A549 (cell line): ENCODE measurements at regions not wholly inside any gene's neighbourhood (a gene's known extent, or its start where the extent isn't known, plus 50 kb on each side); places are given as distances from the start of the nearest gene placed in this dataset.

Experiments
- BHLHE40 ChIP-seq: IDR thresholded peaks from 2 replicates; pipeline ENCODE4 v1.6.1; 2012; ENCODE audit warnings: low read depth, low read length, inconsistent platforms
- CBX2 ChIP-seq: fragments of 200-600 bp; sonication (generic); IDR thresholded peaks from 2 replicates; pipeline ENCODE4 v1.6.1; 2016; ENCODE audit warnings: low read depth, mild to moderate bottlenecking, borderline replicate concordance
- CTCF ChIP-seq: fragments of >200 bp; sonication (Bioruptor Twin); formaldehyde crosslinking; IDR thresholded peaks from 3 replicates; pipeline ENCODE4 v1.5.1; 2016
- KDM1A ChIP-seq: fragments of 200-600 bp; sonication (generic); IDR thresholded peaks from 2 replicates; pipeline ENCODE4 v1.6.1; 2016; ENCODE audit warnings: low read depth, mild to moderate bottlenecking
- MYC ChIP-seq: IDR thresholded peaks from 2 replicates; pipeline ENCODE4 v1.6.1; 2012; ENCODE audit warnings: mild to moderate bottlenecking, inconsistent platforms, low read length, improper control_type of control experiment, borderline replicate concordance
- POLR2A ChIP-seq: IDR thresholded peaks from 2 replicates; pipeline ENCODE4 v1.6.1; 2012; ENCODE audit warnings: mild to moderate bottlenecking, low read length
- RAD21 ChIP-seq, 2 experiments: fragments of >200 bp in 1 of 2; sonication (Bioruptor Twin) in 1 of 2; formaldehyde crosslinking in 1 of 2; IDR thresholded peaks in 1 of 2; conservative IDR thresholded peaks in 1 of 2; 2 replicates in 1 of 2; 3 replicates in 1 of 2; pipeline ENCODE4 v1.6.1; 2012 to 2018; ENCODE audit warnings: inconsistent platforms in 1 of 2
- RFX5 ChIP-seq: fragments of 450-650 bp; IDR thresholded peaks from 2 replicates; pipeline ENCODE4 v1.7.1; 2014; ENCODE audit warnings: antibody characterized with exemption, mild to moderate bottlenecking, moderate library complexity

GRCh38 chr5:54643685-54644106 lies 126.1 kb downstream of the SNX18 start:
- TF ChIP-seq MYC (no peak), CTCF (no peak), KDM1A (no peak), BHLHE40 (no peak), RFX5 (no peak), POLR2A (no peak), RAD21 (conservative IDR thresholded peaks at IDR 0.05 in 1 of 2, IDR thresholded peaks at IDR 0.05 in 1 of 2) (no peak), CBX2 (no peak)
